CD1c-positive myeloid dendritic cell (primary cell): ENCODE measurements at regions not wholly inside any gene's neighbourhood (a gene's known extent, or its start where the extent isn't known, plus 50 kb on each side); places are given as distances from the start of the nearest gene placed in this dataset.

Experiments
- DNase-seq: peaks from one replicate; pipeline ENCODE4 v3.0.0-alpha.2; 2016; ENCODE audit errors: extremely low spot score

DNA sequence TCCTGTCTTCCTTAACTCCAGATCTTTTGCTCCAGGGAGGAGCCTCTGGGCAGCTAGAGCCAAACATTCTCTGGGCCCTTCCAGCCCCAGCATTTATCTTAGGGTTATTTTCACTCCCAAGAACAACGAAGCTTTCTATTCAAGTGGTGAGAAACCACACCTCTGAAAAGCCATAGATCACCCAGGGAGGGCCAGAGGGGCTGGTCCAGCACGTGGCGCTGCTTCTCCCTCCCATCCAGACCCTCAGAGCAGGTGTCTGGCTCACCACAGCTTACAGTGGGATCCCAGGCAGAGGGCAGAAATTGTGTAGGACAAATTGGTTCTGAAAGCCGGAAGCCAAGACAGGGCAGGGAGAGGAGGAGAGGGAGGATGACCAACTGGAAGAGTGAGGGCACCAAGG is 74.0 kb upstream of the PKDCC start:
- DNase-seq, result no peak

GRCh38 chr2:41981417-41981816 is 66.4 kb upstream of the PKDCC start:
- DNase-seq, result no peak

DNA sequence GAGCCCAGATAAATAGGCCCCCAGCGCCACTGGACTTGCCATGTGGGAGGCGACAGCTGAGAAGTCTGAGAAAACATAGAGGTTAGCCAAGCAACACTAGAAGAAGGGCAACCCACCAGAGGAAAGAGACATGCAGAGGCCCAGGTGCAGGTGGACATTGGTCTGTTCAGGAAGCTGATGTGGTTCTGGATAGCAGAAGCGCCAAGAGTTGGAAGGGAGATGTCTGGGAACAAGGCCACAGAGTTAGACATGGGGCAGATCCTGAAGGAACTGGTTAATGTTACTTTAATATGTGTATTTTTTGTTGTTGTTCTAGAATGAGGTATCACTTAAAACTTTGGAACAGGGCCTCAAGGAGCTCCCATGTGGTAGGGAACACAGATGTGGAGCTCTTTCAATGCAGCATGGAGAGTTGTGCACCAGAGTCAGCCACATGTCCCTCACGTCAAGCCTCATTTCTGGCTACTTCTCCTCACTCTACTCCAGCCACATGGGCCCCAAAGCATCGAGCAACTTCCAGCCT is 62.2 kb upstream of the PKDCC start:
- DNase-seq, result no peak

GRCh38 chr2:41989501-41990180 is 58.2 kb upstream of the PKDCC start:
- no peak for DNase-seq

GRCh38 chr2:41990245-41990644 is 57.6 kb upstream of the PKDCC start:
- no peak for DNase-seq

- DNase-seq, result no peak
These were observed 57.1 kb upstream of the PKDCC start for GRCh38 chr2:41990688-41991087.

GRCh38 chr2:41992056-41992642 is 55.7 kb upstream of the PKDCC start:
- no peak for DNase-seq

GRCh38 chr2:41992671-41993434 is 55.0 kb upstream of the PKDCC start:
- no peak for DNase-seq

DNA sequence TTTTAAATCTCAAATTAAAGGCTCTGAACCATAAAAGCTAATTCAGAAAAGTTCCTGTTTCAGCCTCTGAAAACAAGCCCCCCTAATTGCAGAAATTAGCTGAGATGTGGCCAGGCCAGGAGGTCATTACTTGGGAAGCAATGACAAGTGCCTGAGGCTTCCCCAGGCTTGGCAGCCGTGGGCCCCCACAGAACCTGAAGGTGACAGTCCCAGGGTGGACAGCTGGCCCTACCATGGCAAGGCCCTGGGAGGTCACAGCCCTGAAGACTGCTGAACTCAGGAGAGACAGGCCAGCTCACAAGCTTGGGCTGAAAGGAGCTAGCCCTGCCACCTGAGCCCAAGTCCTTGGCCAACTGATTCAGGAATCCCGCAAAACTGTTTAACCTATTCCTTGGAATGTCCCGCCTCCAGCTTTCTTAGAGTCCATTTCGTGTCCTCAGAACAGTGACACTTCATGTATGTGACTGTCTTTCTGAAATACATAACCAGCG is 54.3 kb upstream of the PKDCC start:
- no peak for DNase-seq

DNA sequence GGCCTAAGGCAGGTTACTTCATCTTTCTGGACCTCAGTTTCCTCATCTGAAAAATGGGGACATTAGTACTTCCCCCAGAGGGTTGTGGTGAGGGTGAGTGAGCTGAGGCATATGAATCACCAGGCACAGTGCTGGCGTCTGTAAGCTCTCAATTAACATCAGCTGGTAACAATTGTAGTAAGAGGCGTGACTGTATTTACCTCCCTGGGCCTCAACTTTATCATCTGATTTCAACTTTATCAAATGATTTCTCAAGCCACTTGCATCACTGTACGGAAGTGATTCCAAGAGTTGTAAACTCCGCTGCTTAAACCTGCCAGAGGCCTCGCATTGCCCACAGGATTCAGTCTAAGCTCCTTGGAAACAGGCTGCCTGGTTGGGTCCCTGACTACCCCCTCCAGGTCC is 53.6 kb upstream of the PKDCC start:
- DNase-seq, result no peak

- DNase-seq, result no peak
These were observed 53.2 kb upstream of the PKDCC start for GRCh38 chr2:41994661-41995060.

- DNase-seq, result no peak
These were observed 50.3 kb upstream of the PKDCC start for GRCh38 chr2:41997561-41997960.
